IMR-90 (cell line): ENCODE measurements at regions not wholly inside any gene's neighbourhood (a gene's known extent, or its start where the extent isn't known, plus 50 kb on each side); places are given as distances from the start of the nearest gene placed in this dataset.

Source experiments
- ATAC-seq: fragments of 200-7000 bp; cut with Tn5 transposase; 2 replicates; pipeline ENCODE4 v1.9.1; 2020; ENCODE audit warnings: low read depth, mild to moderate bottlenecking, moderate library complexity
- BruUV-seq: library from RNA; stranded (reverse); fragments of 400-500 nt; replicated peaks from 2 replicates; lab custom pipeline; 2021; lab: Mats Ljungman, UMichigan
- CTCF ChIA-PET: fragments of 300-600 bp; formaldehyde crosslinking; extraction: SDS; loops from one replicate; lab custom pipeline; 2021; ENCODE audit warnings: antibody characterized with exemption; lab: Yijun Ruan, JAX
- POLR2A ChIA-PET: fragments of 300-600 bp; sonication (Branson Sonifier 250); formaldehyde crosslinking; loops from one replicate; lab custom pipeline; 2022; ENCODE audit warnings: antibody characterized with exemption; ENCODE audit not compliant: unreplicated experiment; lab: Charles Lee
- DNase-seq: peaks from one replicate; pipeline ENCODE4 v3.0.0; 2013
- H2AFZ ChIP-seq: replicated peaks from 2 replicates; pipeline ENCODE3; 2013; ENCODE audit warnings: low read length, mild to moderate bottlenecking; ENCODE audit not compliant: poor library complexity
- H2AK5ac ChIP-seq: 2 replicates; pipeline ENCODE4 v1.6.1; 2013; ENCODE audit warnings: low read depth, low read length, inconsistent platforms
- H2AK9ac ChIP-seq: replicated peaks from 2 replicates; pipeline ENCODE3; 2013; ENCODE audit warnings: mild to moderate bottlenecking, low read depth, low read length, moderate library complexity; ENCODE audit not compliant: poor library complexity
- H2BK120ac ChIP-seq: 2 replicates; pipeline ENCODE4 v1.6.1; 2013; ENCODE audit warnings: low read depth, low read length, inconsistent platforms
- H2BK15ac ChIP-seq: 3 replicates; pipeline ENCODE4 v1.6.1; 2013; ENCODE audit warnings: low read depth, low read length, inconsistent platforms
- H2BK20ac ChIP-seq: 2 replicates; pipeline ENCODE4 v1.6.1; 2013; ENCODE audit warnings: low read depth, mild to moderate bottlenecking, inconsistent platforms, low read length, moderate library complexity
- H2BK5ac ChIP-seq: 2 replicates; pipeline ENCODE4 v1.6.1; 2013; ENCODE audit warnings: mild to moderate bottlenecking, low read depth, low read length, inconsistent platforms; ENCODE audit not compliant: poor library complexity, severe bottlenecking
- H3K14ac ChIP-seq: replicated peaks from 2 replicates; pipeline ENCODE4 v1.6.1; 2013; ENCODE audit warnings: low read depth, low read length, inconsistent platforms
- H3K18ac ChIP-seq: 2 replicates; pipeline ENCODE4 v1.6.1; 2013; ENCODE audit warnings: low read depth, low read length, control low read depth
- H3K23ac ChIP-seq: 2 replicates; pipeline ENCODE4 v1.6.1; 2013; ENCODE audit warnings: low read depth, low read length, inconsistent platforms
- H3K27ac ChIP-seq: 2 replicates; pipeline ENCODE4 v1.5.1; 2013; ENCODE audit warnings: mild to moderate bottlenecking, control low read depth, low read length; ENCODE audit not compliant: insufficient read depth
- H3K27me3 ChIP-seq: 2 replicates; pipeline ENCODE4 v1.6.1; 2013; ENCODE audit warnings: low read length; ENCODE audit not compliant: control insufficient read depth, insufficient read depth
- H3K36me3 ChIP-seq: 2 replicates; pipeline ENCODE4 v1.6.1; 2013; ENCODE audit warnings: low read length, mixed read lengths; ENCODE audit not compliant: control insufficient read depth, insufficient read depth
- H3K4ac ChIP-seq: 2 replicates; pipeline ENCODE4 v1.6.1; 2013; ENCODE audit warnings: low read depth, low read length, inconsistent platforms
- H3K4me1 ChIP-seq: 2 replicates; pipeline ENCODE4 v1.6.1; 2013; ENCODE audit warnings: low read length, mixed read lengths; ENCODE audit not compliant: control insufficient read depth, insufficient read depth
- H3K4me2 ChIP-seq: 2 replicates; pipeline ENCODE4 v1.6.1; 2013; ENCODE audit warnings: low read depth, mild to moderate bottlenecking, control low read depth, low read length, moderate library complexity
- H3K4me3 ChIP-seq: 2 replicates; pipeline ENCODE4 v1.5.1; 2013; ENCODE audit warnings: low read depth, mild to moderate bottlenecking, control low read depth, low read length, moderate library complexity; ENCODE audit not compliant: insufficient read depth
- H3K56ac ChIP-seq: 2 replicates; pipeline ENCODE4 v1.6.1; 2013; ENCODE audit warnings: low read length, inconsistent platforms; ENCODE audit not compliant: insufficient read depth; ENCODE audit errors: extremely low read depth
- H3K79me1 ChIP-seq, 2 experiments: 2 replicates each; pipeline ENCODE4 v1.6.1; 2013; ENCODE audit warnings: low read length in 2 of 2, inconsistent platforms in 1 of 2, low read depth in 1 of 2
- H3K9ac ChIP-seq: 2 replicates; pipeline ENCODE4 v1.6.1; 2013; ENCODE audit warnings: low read depth, low read length, control low read depth
- H3K9me1 ChIP-seq: 2 replicates; pipeline ENCODE4 v1.6.1; 2013; ENCODE audit warnings: low read length, inconsistent platforms; ENCODE audit not compliant: insufficient read depth
- H3K9me3 ChIP-seq: 2 replicates; pipeline ENCODE4 v1.6.1; 2013; ENCODE audit warnings: low read length; ENCODE audit not compliant: control insufficient read depth, insufficient read depth
- H4K20me1 ChIP-seq: 2 replicates; pipeline ENCODE4 v1.6.1; 2013; ENCODE audit warnings: low read length, inconsistent platforms; ENCODE audit not compliant: insufficient read depth
- H4K5ac ChIP-seq: 2 replicates; pipeline ENCODE4 v1.6.1; 2013; ENCODE audit warnings: mild to moderate bottlenecking, low read depth, low read length, control low read depth
- H4K8ac ChIP-seq, 2 experiments: 2 replicates each; pipeline ENCODE4 v1.6.1; 2013; ENCODE audit warnings: low read depth in 2 of 2, low read length in 2 of 2, control low read depth in 1 of 2, inconsistent platforms in 1 of 2
- H4K91ac ChIP-seq: 2 replicates; pipeline ENCODE4 v1.6.1; 2013; ENCODE audit warnings: low read depth, low read length, inconsistent platforms; ENCODE audit not compliant: insufficient read depth
- BHLHE40 ChIP-seq: fragments of 150-350 bp; IDR thresholded peaks from 2 replicates; pipeline ENCODE4 v1.6.1; 2016; ENCODE audit warnings: mild to moderate bottlenecking, low read depth, low read length
- CTCF ChIP-seq: conservative IDR thresholded peaks from 2 replicates; pipeline ENCODE4 v1.5.1; 2012; ENCODE audit warnings: mild to moderate bottlenecking, low read depth, low read length, improper control_type of control experiment
- ELK1 ChIP-seq: fragments of 150-350 bp; IDR thresholded peaks from 2 replicates; pipeline ENCODE4 v1.6.1; 2016; ENCODE audit warnings: low read depth, mild to moderate bottlenecking, low read length, moderate library complexity, borderline replicate concordance
- MXI1 ChIP-seq: IDR thresholded peaks from 2 replicates; pipeline ENCODE4 v1.6.1; 2012; ENCODE audit warnings: low read depth, mild to moderate bottlenecking, low read length, moderate library complexity, borderline replicate concordance
- NFE2L2 ChIP-seq: fragments of 150-350 bp; IDR thresholded peaks from 2 replicates; pipeline ENCODE4 v1.6.1; 2016; ENCODE audit warnings: low read depth, mild to moderate bottlenecking, low read length
- RAD21 ChIP-seq: IDR thresholded peaks from 2 replicates; pipeline ENCODE4 v1.6.1; 2012; ENCODE audit warnings: low read length, improper control_type of control experiment
- RCOR1 ChIP-seq: IDR thresholded peaks from 2 replicates; pipeline ENCODE4 v1.6.1; 2012; ENCODE audit warnings: mild to moderate bottlenecking, low read length, improper control_type of control experiment; ENCODE audit not compliant: insufficient replicate concordance
- SMC3 ChIP-seq: fragments of 150-350 bp; IDR thresholded peaks from 2 replicates; pipeline ENCODE4 v1.6.1; 2016; ENCODE audit warnings: low read depth, mild to moderate bottlenecking, antibody characterized with exemption, low read length, moderate library complexity
- USF2 ChIP-seq: fragments of 150-350 bp; IDR thresholded peaks from 2 replicates; pipeline ENCODE4 v1.6.1; 2017; ENCODE audit warnings: mild to moderate bottlenecking, antibody characterized with exemption, low read length, low read depth
- WGBS, 2 experiments: methylation state at CpG; one replicate each; pipeline versions ENCODE4 v1.1.5 to v1.1.7; 2013; ENCODE audit warnings: missing lambda C conversion rate in 2 of 2; ENCODE audit not compliant: insufficient read length in 1 of 2; ENCODE audit errors: extremely low coverage in 2 of 2; 5-methylcytosine and 5-hydroxymethylcytosine counted together
- dilution Hi-C: fragments of 300-500 bp; cut with HindIII; formaldehyde crosslinking; loops from one replicate; pipeline ENCODE4 v1.14.3; 2018; ENCODE audit warnings: low sequenced_read_pairs; ENCODE audit not compliant: unreplicated experiment
- in situ Hi-C: fragments of 300-500 bp; cut with MboI; formaldehyde crosslinking; loops from 3 replicates; pipeline ENCODE4 v1.14.3; 2019; ENCODE audit warnings: low sequenced_read_pairs, inconsistent platforms, mixed read lengths
- intact Hi-C: fragments of 100-400 bp; cut with micrococcal nuclease; formaldehyde crosslinking; loops from 2 replicates; pipeline ENCODE4 v1.10.0; 2022

GRCh38 chr21:35325953-35326352, 276.9 kb upstream of the RUNX1 start:
- no peaks in the 10 kb centered on the region for H3K79me1 ChIP-seq
- no peak overlapping the region for H4K91ac ChIP-seq
- ChIA-PET CTCF (no interaction called here), POLR2A (no interaction called here)
- 0 out of 3 replicates have a peak overlapping the region, but pooled peaks have one; percentile 27 for H2BK15ac ChIP-seq
- H3K27ac ChIP-seq: no peak overlapping the region
- 0 out of 2 replicates have a peak overlapping the region, but pooled peaks have one; percentile 40 for H3K4ac ChIP-seq
- no peak overlapping the region for H3K4me2 ChIP-seq
- H3K18ac ChIP-seq: no peak overlapping the region
- no TSS peak for BruUV-seq
- H4K8ac ChIP-seq: no peak overlapping the region
- dilution Hi-C loops: no loop called here
- no peak overlapping the region for H4K5ac ChIP-seq
- in situ Hi-C loops: no loop called here
- ATAC-seq (no peak), DNase-seq (no peak)
- H3K23ac ChIP-seq: no peak overlapping the region
- no peaks in the 10 kb centered on the region for H4K20me1 ChIP-seq
- H3K36me3 ChIP-seq: no peaks in the 10 kb centered on the region
- H3K4me1 ChIP-seq: peaks cover 11% of the 10 kb centered on the region
- no peak overlapping the region for H3K4me3 ChIP-seq
- H2BK120ac ChIP-seq: peak overlapping the region; percentile 41; the same call in 1 of the 2 replicates
- H2BK5ac ChIP-seq: no peak overlapping the region
- WGBS, 2 experiments: no CpG with 5 or more reads among the region's 2 CpGs
- intact Hi-C loops: no loop called here
- H3K9ac ChIP-seq: no peak overlapping the region
- H2BK20ac ChIP-seq: peak overlapping the region; percentile 63; the same call in 1 of the 2 replicates
- H3K14ac ChIP-seq: peak overlapping the region; percentile 11; the same call in 1 of the 2 replicates
- no peak overlapping the region for H3K56ac ChIP-seq
- no peaks in the 10 kb centered on the region for H3K27me3 ChIP-seq
- no peak overlapping the region for H2AK5ac ChIP-seq
- peaks cover 10% of the 10 kb centered on the region; the same call in 1 of the 2 replicates for H3K9me1 ChIP-seq
- no peaks in the 10 kb centered on the region for H3K9me3 ChIP-seq
- no peak overlapping the region for H2AK9ac ChIP-seq
- no peak overlapping the region for H2AFZ ChIP-seq
- TF ChIP-seq SMC3 (no peak), RCOR1 (no peak), MXI1 (no peak), RAD21 (no peak), NFE2L2 (no peak), CTCF (no peak), BHLHE40 (no peak), USF2 (no peak), ELK1 (no peak)
